GM08714 (cell line): ENCODE measurements at regions not wholly inside any gene's neighbourhood (a gene's known extent, or its start where the extent isn't known, plus 50 kb on each side); places are given as distances from the start of the nearest gene placed in this dataset.

Experiments
- H3K4me3 ChIP-seq: fragments of 200-500 bp; sonication (Bioruptor generic); 2 replicates; pipeline ENCODE4 v1.5.1; 2014; ENCODE audit warnings: mild to moderate bottlenecking, low read length, inconsistent platforms
- ZNF274 ChIP-seq: IDR thresholded peaks from 2 replicates; pipeline ENCODE4 v1.6.1; 2012; ENCODE audit warnings: mild to moderate bottlenecking, low read depth, low read length

DNA sequence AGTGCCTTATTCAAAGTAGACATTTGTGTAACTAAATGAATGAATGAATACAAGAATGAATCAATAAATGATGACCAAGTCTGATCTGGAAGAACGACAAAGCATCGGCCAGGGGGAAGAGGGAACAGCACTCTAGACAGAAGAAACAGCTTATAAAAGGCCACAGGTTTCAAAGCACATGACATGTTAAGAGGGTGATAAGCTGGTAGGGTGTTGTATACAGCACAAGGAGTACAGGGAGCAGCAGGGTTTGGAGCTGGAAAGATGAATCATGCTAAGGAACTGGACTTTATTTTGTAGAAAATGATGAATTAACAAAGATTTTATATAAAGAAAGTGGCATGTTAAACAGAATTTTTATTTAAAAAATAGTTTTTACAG lies 302.5 kb downstream of the NUAK1 start:
- H3K4me3 ChIP-seq: no peak overlapping the region
- no peak for TF ChIP-seq ZNF274

DNA sequence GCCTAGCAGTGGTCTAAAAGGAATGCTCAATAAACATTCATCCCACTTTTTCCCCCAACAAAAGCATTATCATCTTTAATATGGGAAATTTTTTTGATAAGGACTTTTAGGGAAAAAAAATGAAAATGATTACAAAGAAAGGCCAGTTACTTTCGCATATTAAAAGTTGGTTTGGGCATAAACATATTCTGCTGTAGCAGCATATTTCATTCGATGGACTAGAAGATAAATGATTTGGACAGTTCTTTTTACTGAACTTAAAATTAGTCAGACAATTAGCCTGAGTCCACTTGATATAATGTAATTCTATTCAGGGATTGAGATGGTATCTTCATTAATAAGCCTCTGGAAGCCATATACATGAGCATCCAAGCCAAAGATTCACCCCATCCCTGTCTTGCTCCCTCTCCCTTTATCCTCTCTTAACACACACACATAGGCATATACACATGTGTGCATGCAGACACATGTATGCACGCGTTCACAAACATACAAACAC lies 299.1 kb downstream of the NUAK1 start:
- H3K4me3 ChIP-seq: no peak overlapping the region
- no peak for TF ChIP-seq ZNF274

DNA sequence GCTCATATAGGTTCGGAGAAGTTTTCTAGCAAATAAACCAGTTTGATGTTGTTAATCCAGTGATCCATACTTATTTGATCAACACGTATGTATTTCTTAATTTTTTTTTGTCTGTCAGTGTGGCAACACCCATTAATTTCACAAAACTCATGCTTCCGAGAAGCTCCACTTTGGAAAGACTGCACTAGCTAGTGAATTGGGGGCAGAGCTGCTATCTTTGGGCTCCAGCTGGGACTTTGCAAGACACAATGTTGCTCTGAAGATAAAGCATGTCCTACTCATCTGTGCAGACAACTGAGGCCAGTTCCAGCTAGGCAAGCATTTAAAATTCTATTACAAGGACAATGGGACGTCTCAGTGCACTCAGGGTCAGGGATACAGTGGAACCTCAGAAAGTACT lies 298.4 kb downstream of the NUAK1 start:
- no peak for TF ChIP-seq ZNF274

DNA sequence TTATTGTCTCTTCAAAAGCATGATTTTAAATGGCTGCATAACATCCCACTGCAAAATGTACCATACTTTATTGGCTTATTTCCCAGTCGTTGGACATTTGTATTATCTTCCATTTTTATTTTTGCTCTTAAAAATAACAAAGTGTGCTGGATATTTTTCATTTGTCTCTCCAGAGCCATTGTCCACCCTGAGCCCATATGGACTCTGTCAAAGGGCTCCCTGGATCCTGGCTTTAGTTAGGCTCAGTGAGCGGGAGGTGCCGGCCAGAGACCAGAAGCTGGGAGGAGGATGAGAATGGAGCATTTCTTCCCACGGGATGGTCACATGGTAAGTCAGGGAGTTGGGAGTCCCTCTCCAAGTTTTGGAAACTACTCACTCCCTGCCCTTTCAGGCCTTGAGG lies 296.9 kb downstream of the NUAK1 start:
- no peak overlapping the region for H3K4me3 ChIP-seq
- no peak for TF ChIP-seq ZNF274

More for the DNA sequence above, 298.4 kb downstream of the NUAK1 start:
- no peak overlapping the region for H3K4me3 ChIP-seq

DNA sequence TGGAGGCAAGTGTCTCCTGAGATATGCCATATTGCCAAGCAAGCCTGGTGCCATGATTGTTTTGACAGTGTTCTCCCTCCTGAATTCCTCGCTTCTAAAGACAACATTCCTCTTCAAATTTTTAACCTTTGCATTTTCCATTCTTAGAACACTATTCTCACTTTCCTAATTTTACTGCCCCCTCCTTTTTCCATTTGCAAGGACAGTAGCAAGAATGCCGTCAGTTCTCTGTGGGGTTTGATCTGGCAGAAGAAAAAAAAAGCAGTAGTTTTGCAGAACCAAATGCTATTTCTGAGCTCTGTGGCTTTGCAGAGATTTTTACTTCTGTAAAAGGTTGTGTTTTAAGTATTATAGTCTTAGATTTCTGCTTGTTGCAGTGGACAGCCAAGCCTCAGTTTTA lies 295.2 kb downstream of the NUAK1 start:
- no peak overlapping the region for H3K4me3 ChIP-seq
- no peak for TF ChIP-seq ZNF274

DNA sequence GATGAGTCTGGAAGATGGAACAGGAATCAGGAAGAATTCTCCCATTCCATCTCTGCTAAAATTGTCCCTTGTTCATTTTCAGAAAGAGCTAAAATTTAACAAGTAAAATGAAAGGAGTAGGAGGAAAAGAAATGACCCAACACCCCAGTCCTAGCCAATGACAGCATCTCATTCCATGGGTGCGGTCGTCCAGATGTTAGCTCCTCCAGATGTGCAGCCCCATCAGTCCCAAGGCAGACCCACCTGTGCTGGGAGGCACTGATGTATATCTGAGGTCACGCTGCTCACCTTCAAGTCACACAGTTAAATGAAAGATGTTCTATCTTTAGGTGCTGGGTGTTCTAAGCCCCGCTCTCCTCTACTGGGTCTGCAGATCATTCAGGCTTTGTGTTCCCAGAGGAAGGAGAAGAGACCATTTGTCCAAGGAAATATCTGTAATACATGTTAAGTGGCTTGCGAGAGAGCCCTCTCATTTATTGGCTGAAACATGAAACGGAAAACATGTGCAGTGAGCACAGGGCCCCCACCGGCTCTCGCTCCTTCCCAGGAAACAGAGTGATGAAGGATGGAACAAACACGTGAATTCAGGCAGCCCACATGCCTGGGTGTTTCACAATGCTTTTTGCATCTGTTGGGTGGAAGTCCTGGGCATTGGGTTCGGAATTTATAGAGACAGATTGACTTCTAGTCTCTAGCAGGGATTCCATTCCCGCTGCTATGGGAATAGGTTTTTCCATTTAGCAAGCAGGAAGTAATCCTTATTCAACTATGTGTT lies 294.6 kb downstream of the NUAK1 start:
- no peak for TF ChIP-seq ZNF274
- no peak overlapping the region for H3K4me3 ChIP-seq

DNA sequence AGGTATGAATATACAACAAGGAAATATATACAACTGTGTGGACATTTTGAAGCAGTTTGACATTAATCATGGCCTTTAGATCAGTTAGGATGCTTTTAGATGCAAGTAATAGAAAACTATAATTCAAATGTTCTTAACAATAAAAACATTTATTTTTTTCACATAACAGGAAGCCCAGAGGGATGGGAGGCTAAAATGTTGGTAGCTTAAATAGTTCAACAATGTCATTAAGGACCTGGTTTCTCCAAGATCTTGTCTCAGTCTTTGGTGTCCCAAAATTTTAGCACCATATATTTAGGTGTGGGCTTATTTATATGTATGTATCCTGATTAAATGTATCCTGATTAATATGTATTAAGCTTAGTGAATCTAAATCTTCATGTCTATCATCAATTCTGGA lies 292.4 kb downstream of the NUAK1 start:
- H3K4me3 ChIP-seq: no peak overlapping the region
- no peak for TF ChIP-seq ZNF274

DNA sequence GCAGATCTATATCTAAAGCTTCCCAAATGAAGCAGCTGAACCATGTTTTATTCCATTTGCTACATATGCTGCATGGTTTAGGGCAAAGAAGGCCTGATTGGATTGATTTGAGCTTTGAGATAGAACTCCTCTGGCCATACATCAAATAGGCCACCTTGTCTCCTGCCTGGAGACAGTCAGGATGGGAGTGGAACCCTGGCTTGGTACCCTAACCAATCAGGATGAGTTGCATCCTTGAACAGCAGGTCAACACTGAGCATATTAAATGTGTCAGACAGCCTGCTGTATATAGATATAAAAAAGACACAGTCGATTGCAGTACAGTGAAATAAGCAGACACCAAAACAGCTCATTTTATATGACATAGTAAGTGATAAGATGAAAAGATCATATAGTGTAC lies 291.7 kb downstream of the NUAK1 start:
- no peak for TF ChIP-seq ZNF274

DNA sequence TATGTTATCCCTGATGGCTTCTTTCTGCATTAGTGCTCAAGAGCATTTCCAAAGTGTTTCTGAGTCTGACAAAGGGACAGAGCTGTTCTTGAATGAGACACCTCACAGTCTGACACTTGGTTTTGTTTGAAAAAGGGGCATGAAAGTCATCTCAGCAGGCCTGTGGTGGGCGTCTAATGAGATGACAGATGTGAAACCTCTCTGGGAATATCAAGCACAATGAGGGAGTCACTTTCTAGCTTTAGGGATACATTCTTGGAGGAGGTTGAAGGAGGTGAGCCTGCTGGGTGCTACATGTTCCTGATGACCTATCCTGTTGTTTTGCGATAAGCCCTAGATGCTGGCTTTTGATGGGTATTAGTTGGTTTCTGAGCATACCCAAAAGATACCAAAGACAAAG lies 290.5 kb downstream of the NUAK1 start:
- TF ChIP-seq ZNF274: no peak

More for the DNA sequence above, 291.7 kb downstream of the NUAK1 start:
- no peak overlapping the region for H3K4me3 ChIP-seq

DNA sequence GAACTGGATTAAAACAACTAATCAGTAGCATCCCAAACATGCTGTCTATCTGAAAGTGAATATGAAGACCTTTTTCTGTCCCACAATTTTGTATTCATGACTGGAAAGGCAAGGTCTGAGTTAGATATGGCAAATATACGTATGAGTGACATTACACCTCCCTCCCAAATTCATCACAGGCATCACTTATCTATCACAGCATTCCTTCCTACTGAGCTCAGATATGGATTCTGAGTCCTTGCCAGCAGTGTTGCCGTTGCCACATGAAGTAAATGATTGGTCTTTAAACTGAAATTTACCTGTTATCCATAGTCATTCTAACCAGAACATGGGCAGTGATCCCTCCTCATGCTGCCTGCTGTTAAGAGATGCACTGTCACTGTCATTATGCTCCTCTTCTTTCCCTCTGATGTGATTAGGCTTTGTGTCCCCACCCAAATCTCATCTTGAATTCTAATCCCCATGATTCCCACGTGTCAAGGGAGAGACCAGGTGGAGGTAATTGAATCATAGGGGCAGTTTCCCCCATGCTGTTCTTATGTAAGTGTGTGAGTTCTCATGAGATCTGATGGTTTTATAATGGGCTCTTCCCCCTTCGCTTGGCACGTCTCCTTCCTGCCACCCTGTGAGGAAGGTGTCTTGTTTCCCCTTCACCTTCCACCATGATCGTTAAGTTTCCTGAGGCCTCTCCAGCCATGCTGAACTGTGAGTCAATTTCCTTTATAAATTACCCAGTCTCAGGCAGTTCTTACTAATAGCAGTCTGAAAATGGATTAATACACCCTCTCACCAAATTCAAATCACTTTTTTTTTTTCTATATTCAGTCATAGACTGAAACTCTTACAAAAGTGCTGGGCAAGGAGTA lies 288.4 kb downstream of the NUAK1 start:
- no peak overlapping the region for H3K4me3 ChIP-seq
- TF ChIP-seq ZNF274: no peak

More for the DNA sequence above, 290.5 kb downstream of the NUAK1 start:
- H3K4me3 ChIP-seq: no peak overlapping the region

DNA sequence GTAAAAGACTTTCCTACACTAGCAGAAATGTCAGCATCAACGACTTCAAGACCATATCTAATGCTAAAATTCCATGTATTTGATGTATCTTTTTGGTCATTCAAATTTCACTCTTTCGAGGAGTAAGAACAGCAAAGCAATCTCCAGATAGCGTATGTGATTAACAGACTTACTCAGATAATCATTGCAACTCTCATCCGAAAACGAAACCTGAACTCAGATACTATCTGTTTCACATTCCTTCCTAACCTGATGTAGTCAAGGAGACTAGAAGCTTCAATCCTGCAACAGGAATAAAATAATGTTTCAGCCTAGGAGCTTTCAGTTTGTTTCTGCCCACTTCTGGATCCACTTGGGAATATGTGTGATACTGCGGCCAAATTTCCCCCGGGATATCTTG lies 286.3 kb downstream of the NUAK1 start:
- TF ChIP-seq ZNF274: no peak
- no peak overlapping the region for H3K4me3 ChIP-seq

DNA sequence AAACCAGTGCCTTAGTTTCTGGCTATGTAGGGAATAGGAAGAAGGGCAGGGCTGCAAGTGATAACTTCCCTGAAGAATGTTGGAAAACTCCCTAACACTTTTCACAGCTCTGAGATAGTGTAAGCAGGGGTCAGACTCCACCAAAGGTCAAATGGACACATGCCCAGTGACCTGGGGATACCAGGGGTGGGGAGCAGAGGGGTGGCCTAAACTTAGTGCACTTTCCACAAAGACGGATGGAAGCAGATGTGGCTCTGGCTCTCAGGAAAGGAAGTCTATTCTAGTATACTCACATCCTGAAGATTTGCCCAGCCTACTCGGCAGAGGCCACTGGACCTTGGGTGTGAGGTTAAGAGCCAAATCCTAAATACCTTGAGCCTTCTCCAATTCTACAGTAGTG lies 285.8 kb downstream of the NUAK1 start:
- no peak for TF ChIP-seq ZNF274
- no peak overlapping the region for H3K4me3 ChIP-seq

DNA sequence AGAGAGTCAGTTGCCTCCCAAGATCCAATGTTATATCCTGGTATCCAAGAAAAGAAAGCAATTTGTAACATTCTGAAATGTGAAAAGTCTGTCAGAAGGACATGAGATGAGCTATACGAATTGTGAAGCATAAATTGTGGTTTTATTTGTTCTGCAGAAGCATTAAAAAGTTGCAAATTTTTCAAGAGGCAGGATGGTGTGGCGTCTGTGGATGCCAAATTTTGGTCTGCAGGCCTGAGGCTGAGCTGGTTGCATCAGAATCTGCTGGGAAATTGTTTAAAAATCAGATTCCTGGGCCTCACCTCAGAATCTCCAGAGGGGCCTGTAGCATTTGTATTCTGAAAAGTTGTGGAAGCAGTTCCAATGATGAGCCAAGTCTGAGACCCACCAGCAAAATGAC lies 284.7 kb downstream of the NUAK1 start:
- no peak for TF ChIP-seq ZNF274
- H3K4me3 ChIP-seq: no peak overlapping the region

DNA sequence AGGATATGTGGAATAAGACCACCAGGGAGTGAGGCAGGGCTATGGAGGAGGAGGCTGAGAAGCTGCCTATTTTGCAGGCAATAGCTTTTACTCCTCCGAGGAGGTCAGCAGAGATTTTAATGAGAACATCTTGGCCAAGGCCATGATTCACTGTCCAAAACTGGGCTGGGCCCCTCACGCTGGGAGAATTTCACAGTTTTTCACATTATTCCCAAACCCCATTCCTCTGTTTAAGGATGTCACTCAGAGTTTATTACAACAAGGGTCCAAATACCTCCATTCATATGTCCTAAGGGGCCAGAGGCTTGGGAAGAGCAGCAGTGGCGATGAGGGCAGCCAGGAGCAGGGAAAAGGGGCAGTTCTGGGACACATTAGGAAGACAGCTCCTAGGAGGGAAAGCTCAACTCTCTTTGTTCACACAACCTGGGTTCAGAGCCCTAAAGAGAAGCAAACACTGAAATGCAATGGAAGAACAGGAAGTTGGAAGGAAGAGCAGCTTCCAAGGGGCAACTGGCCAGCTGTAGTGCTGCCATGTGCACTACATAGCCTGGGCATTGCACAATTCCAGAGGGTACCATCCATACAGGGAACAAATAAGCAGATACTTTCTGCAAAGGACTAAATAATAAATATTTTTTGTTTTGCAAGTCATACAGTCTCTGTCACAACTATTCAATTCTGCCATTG lies 283.2 kb downstream of the NUAK1 start:
- no peak for TF ChIP-seq ZNF274
- no peak overlapping the region for H3K4me3 ChIP-seq

DNA sequence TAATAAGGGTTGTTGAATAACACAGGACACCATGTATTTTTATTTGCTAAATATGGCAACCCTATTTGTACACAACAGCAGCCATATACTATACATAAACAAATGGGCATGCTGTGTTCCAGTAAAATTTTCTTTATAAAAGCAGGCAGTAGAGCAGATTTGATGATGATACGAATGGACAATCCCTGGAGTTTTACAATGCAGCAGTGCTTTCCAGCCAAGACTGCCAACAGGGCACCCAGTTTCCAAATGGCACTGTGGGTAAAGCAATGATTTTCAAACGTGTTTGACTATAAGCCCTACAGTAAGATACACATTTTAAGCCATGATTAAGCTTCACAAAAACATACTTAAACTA lies 282.7 kb downstream of the NUAK1 start:
- no peak for TF ChIP-seq ZNF274
- H3K4me3 ChIP-seq: no peak overlapping the region
